ENCODE measurements at regions not wholly inside any gene's neighbourhood (a gene's known extent, or its start where the extent isn't known, plus 50 kb on each side); places are given as distances from the start of the nearest gene placed in this dataset.

DNA sequence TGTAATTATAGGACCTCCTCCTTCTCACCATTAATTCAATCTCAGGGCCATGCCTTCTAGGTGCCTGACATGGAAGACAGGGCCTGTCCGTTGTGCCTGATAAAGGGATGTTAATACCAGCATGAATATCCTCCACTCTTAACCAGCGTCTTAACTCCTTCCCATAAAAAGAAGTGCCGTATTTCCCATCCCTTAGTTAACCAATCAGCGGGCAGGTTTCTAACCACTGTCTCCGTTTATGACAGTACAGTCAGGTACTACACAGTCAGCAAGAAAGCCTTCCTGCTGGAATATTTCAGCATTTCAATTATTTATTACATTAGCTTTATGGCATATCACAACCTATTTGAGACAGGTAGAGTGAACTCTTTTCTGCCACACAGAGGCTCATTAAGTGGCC lies 308.6 kb upstream of the FZD8 start:
- H3K27ac ChIP-seq = no peak overlapping the region
- H3K4me3 ChIP-seq = no peak overlapping the region
- no peak overlapping the region for H3K4me2 ChIP-seq
- no peaks in the 10 kb centered on the region for H3K27me3 ChIP-seq
- peaks cover 0 to 13% (median 0%) of the 10 kb centered on the region in 10 experiments; a peak in 4 of 20 replicates for H3K4me1 ChIP-seq
- no peak overlapping the region for H3K9ac ChIP-seq
- no peaks in the 10 kb centered on the region for H3K36me3 ChIP-seq
- H3K9me3 ChIP-seq (replicated peaks in 1 of 11) = no peaks in the 10 kb centered on the region
- H4K20me1 ChIP-seq = no peaks in the 10 kb centered on the region
- TF ChIP-seq Cebpa-rat (IDR thresholded peaks at IDR 0.05) = no peak

DNA sequence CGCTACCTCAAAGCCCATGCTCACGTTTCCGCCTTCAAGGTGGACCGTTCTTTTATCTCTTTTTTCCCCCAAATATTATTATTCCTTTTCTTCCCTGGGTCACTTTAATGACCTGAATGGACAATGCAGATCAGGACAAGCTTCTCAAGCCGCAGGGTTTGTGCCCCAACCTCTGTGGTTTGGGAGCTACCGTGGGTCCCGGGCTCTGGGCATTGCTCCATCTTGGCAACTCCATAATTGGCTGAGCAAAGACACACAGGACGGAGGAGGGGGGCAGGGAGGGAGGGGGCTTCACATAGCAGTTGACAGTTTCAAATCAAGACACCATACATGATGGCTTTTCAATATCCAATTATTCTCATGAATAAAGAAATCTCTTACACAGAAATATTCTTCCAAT lies 308.1 kb upstream of the FZD8 start:
- Histone ChIP-seq H3K4me2 (no peak overlapping the region), H4K20me1 (no peaks in the 10 kb centered on the region), H3K27ac (no peak overlapping the region), H3K36me3 (no peaks in the 10 kb centered on the region), H3K4me3 (no peak overlapping the region), H3K4me1 (peaks cover 0 to 13% (median 0%) of the 10 kb centered on the region in 10 experiments; a peak in 4 of 20 replicates), H3K27me3 (no peaks in the 10 kb centered on the region), H3K9me3 (replicated peaks in 1 of 11) (no peaks in the 10 kb centered on the region), H3K9ac (no peak overlapping the region)
- no peak for TF ChIP-seq Cebpa-rat (IDR thresholded peaks at IDR 0.05)

DNA sequence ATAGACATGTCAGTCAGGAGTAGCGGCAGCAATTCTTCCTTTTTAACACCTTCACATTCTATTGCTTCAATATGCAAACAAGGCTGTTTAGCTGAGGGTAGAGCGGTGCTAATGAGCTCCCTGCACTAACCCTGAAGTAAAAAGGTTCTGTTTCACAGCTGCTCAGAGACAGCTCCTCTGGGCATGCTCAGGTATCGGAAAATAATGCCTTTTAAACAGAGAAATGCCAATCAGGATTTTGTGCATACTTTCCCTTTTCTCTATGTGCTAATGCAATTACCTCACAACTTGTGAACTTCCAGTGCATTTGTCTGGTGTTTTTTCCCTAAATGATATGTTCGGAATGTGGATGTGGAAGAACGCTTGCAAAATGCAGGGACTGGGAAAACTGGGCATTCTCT lies 307.7 kb upstream of the FZD8 start:
- Histone ChIP-seq H3K27me3 (no peaks in the 10 kb centered on the region), H3K36me3 (no peaks in the 10 kb centered on the region), H4K20me1 (no peaks in the 10 kb centered on the region), H3K9ac (no peak overlapping the region), H3K9me3 (replicated peaks in 1 of 11) (no peaks in the 10 kb centered on the region), H3K4me1 (peaks cover 0 to 13% (median 0%) of the 10 kb centered on the region in 10 experiments; a peak in 4 of 20 replicates), H3K4me3 (no peak overlapping the region), H3K27ac (no peak overlapping the region), H3K4me2 (no peak overlapping the region)
- no peak for TF ChIP-seq Cebpa-rat (IDR thresholded peaks at IDR 0.05)

DNA sequence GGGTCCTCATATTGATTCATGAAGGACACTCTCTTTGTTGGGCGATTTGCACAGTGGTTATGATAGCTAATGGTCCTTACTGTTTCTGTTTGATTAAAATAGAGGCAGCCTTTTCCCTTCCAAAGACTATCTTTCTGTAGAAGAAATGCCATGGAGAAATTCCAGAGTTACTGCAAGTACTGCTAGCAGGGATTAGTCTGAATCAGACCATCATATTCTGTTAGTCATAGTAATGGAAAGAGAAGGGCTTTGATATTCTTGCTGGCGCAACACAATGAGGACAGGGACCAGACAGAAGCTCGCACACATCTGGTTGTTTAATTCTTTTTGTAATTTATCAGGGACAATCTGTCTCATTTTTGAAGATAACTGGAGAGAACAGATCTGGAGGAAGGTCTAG lies 304.5 kb upstream of the FZD8 start:
- Histone ChIP-seq H3K36me3 (no peaks in the 10 kb centered on the region), H3K4me3 (no peak overlapping the region), H4K20me1 (no peaks in the 10 kb centered on the region), H3K9me3 (replicated peaks in 1 of 11) (peaks cover 0 to 7% (median 0%) of the 10 kb centered on the region in 11 experiments; a peak in 1 of 22 replicates), H3K9ac (no peak overlapping the region), H3K4me1 (no peaks in the 10 kb centered on the region), H3K4me2 (no peak overlapping the region), H3K27me3 (no peaks in the 10 kb centered on the region), H3K27ac (no peak overlapping the region)
- no peak for TF ChIP-seq Cebpa-rat (IDR thresholded peaks at IDR 0.05)

DNA sequence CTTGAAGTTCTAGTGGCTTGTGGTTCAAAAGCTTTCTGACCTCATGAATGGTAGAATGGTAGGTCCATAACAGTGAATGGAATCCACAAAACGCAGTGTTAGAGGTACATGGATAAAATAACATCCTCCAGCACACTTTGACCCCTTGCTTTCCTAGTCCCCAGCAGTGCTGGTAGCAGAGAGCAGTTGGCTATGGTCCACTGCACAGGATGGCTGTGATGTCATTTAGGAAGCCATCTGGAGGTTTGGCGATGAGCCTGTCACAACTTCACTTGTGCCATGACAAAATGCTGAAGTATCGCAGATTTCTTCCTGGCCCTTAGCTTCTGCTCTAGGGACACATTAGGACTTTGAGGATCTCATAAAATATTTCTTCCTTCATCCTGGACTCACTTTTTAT lies 300.0 kb upstream of the FZD8 start:
- no peak for TF ChIP-seq Cebpa-rat (IDR thresholded peaks at IDR 0.05)
- no peaks in the 10 kb centered on the region for H3K4me1 ChIP-seq
- no peak overlapping the region for H3K4me3 ChIP-seq
- H3K9ac ChIP-seq = no peak overlapping the region
- H3K27me3 ChIP-seq = no peaks in the 10 kb centered on the region
- no peaks in the 10 kb centered on the region for H4K20me1 ChIP-seq
- no peak overlapping the region for H3K4me2 ChIP-seq
- peaks cover 0 to 7% (median 0%) of the 10 kb centered on the region in 11 experiments; a peak in 1 of 22 replicates for H3K9me3 ChIP-seq (replicated peaks in 1 of 11)
- no peaks in the 10 kb centered on the region for H3K36me3 ChIP-seq
- no peak overlapping the region for H3K27ac ChIP-seq

DNA sequence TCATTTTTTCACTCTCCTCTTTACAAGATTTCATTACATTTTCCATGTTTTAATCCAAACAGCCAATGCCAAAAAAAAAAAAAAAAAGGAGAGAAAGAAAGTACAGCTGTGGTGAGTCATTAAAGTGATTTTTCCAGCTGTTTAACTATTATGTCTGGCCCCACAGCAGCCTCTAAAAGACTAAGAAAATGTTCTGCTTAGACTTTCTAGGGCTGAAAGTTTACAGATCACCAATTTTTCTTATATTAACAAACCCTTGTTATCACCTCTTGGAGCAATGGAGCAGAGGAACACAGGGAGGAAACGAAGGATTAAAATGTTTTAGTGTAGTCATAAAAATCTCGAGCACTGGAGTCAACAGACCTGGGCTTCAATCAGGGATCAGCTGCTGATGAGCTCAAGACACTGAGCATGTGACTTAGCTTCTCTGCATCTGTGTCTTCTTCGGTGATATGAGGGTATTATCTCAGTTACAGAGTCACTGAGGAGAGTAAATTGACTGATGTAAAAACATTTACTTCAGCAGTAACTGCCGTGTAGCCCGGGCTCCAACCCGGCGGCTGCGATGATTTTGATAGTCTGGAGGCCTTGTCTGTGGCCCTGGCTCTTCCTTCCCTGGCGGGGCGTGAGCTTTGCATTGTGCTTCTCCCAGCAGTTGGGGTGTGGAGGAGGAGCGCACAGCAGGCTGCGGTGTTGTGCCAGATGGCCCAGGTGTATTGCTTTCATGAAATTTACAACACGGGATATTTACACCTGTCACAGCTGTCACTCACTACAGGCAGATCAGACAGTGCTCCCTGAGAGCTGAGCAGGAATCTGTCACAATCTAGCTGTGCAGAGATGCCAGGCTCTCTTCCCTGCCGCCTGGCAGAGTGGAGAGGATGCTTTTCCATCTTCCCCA lies 298.3 kb upstream of the FZD8 start:
- H3K9ac ChIP-seq = no peak overlapping the region
- no peaks in the 10 kb centered on the region for H4K20me1 ChIP-seq
- H3K4me3 ChIP-seq = no peak overlapping the region
- H3K27me3 ChIP-seq = no peaks in the 10 kb centered on the region
- no peaks in the 10 kb centered on the region for H3K36me3 ChIP-seq
- no peak overlapping the region for H3K27ac ChIP-seq
- peaks cover 0 to 7% (median 0%) of the 10 kb centered on the region in 11 experiments; a peak in 1 of 22 replicates for H3K9me3 ChIP-seq (replicated peaks in 1 of 11)
- TF ChIP-seq Cebpa-rat (IDR thresholded peaks at IDR 0.05) = no peak
- no peak overlapping the region for H3K4me2 ChIP-seq
- 0 out of 20 replicates have a peak, but pooled peaks cover 0 to 4% (median 0%) of the 10 kb centered on the region in 10 experiments for H3K4me1 ChIP-seq

DNA sequence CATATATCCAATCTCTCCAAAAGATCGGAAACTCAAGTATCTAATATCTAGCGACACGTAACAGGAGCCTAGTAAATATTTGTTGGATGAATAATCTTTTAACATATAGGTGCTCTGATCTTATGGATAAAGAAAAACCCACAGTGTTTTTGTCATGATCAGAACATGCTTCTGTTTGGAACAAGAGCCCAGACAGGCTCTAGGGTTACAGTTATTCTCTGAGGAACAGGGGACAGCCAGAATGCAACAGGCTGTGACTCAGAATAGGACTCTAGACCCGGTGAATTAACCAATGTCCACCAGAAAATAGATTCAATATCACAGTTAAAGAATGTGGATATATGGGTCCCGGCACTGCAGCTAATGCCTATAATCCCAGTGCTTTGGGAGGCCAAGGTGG lies 296.1 kb upstream of the FZD8 start:
- Histone ChIP-seq H4K20me1 (no peaks in the 10 kb centered on the region), H3K4me2 (no peak overlapping the region), H3K9ac (no peak overlapping the region), H3K27me3 (no peaks in the 10 kb centered on the region), H3K36me3 (no peaks in the 10 kb centered on the region), H3K4me3 (no peak overlapping the region), H3K4me1 (0 out of 20 replicates have a peak, but pooled peaks cover 0 to 4% (median 0%) of the 10 kb centered on the region in 10 experiments), H3K9me3 (replicated peaks in 1 of 11) (no peaks in the 10 kb centered on the region), H3K27ac (no peak overlapping the region)
- TF ChIP-seq Cebpa-rat (IDR thresholded peaks at IDR 0.05) = no peak

DNA sequence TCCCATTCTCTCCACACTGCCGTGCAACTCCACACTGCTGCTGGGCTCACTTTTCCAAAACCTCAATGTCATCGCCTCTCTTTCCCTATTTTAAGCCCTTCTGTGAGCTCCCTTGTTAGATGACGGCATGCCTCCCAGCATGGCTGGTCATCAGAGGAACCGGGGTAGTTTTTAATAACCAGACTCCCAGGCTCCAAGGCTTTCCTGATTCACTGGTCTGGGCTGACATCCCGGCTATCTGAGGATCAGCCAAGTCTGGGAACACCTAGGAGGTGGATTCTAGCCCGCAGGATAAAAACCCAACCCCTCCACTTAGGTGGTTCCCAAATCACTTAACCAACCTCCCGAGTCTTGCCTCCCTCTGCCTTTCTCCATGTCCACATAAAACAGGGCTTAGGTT lies 295.4 kb upstream of the FZD8 start:
- Histone ChIP-seq H3K36me3 (no peaks in the 10 kb centered on the region), H3K4me1 (0 out of 20 replicates have a peak, but pooled peaks cover 0 to 4% (median 0%) of the 10 kb centered on the region in 10 experiments), H3K4me3 (no peak overlapping the region), H4K20me1 (no peaks in the 10 kb centered on the region), H3K27ac (no peak overlapping the region), H3K9ac (no peak overlapping the region), H3K9me3 (replicated peaks in 1 of 11) (no peaks in the 10 kb centered on the region), H3K27me3 (no peaks in the 10 kb centered on the region), H3K4me2 (no peak overlapping the region)
- no peak for TF ChIP-seq Cebpa-rat (IDR thresholded peaks at IDR 0.05)

DNA sequence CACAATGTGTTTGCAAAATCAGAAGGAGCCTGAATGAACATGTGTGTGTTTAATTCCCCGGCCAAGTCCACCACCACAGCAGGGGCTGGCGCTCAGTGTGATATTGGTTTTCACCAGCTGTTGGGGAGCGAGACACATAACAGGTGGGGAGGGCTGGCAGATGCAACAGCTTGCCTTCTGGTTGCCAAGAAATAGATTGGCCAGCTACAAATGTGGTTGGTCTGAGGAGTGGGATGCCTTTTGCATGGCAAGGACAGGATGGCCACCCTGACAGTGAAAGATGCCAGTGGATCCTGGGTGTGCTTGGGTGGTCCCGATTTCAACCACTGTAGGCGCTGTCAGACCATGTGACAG lies 292.5 kb upstream of the FZD8 start:
- no peak overlapping the region for H3K4me2 ChIP-seq
- H3K4me3 ChIP-seq = no peak overlapping the region
- H3K27me3 ChIP-seq = no peaks in the 10 kb centered on the region
- no peak overlapping the region for H3K27ac ChIP-seq
- H3K36me3 ChIP-seq = no peaks in the 10 kb centered on the region
- H4K20me1 ChIP-seq = no peaks in the 10 kb centered on the region
- no peaks in the 10 kb centered on the region for H3K9me3 ChIP-seq (replicated peaks in 1 of 11)
- no peak for TF ChIP-seq Cebpa-rat (IDR thresholded peaks at IDR 0.05)
- 0 out of 20 replicates have a peak, but pooled peaks cover 0 to 4% (median 0%) of the 10 kb centered on the region in 10 experiments for H3K4me1 ChIP-seq
- H3K9ac ChIP-seq = no peak overlapping the region

Measured in BLaER1 treated with 17β-estradiol and CSF1 and Interleukin-3, amounts not matched to agents 10 nM and 100 nM (cell line).